HG03025 (cell line): ENCODE measurements at regions not wholly inside any gene's neighbourhood (a gene's known extent, or its start where the extent isn't known, plus 50 kb on each side); places are given as distances from the start of the nearest gene placed in this dataset.

Source experiments
- ATAC-seq: cut with Tn5 transposase; IDR thresholded peaks from one replicate; pipeline ENCODE4 v1.9.1; 2021; ENCODE audit warnings: mild to moderate bottlenecking, moderate library complexity; ENCODE audit not compliant: unreplicated experiment, low FRiP score

- no peak for ATAC-seq
Observed at GRCh38 chr18:22108674-22109073, 60.7 kb upstream of the GATA6 start.

GRCh38 chr18:22109535-22109934 lies 59.9 kb upstream of the GATA6 start:
- peak; percentile 49 for ATAC-seq

GRCh38 chr18:22110461-22110924 lies 58.9 kb upstream of the GATA6 start:
- ATAC-seq, result no peak

DNA sequence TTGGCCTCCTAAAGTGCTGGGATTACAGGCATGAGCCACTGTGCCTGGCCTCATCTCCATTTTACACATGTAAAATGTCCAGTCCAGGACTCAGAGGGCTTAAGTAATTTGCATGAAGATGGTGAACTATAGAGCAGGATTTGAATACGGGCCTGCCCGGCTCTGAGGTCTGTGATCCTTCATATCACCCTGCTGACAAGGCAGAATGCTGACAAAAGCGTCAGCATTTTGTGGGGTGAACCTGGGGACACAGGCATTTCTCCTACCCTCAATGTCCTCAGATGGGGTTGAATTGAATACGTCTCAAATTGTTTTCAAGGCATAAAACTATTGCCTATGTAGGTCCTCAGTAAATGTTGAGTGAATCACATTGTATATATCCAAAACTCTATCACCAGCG lies 57.2 kb upstream of the GATA6 start:
- no peak for ATAC-seq

- no peak for ATAC-seq
Observed at GRCh38 chr18:22113144-22113844, 56.1 kb upstream of the GATA6 start.

DNA sequence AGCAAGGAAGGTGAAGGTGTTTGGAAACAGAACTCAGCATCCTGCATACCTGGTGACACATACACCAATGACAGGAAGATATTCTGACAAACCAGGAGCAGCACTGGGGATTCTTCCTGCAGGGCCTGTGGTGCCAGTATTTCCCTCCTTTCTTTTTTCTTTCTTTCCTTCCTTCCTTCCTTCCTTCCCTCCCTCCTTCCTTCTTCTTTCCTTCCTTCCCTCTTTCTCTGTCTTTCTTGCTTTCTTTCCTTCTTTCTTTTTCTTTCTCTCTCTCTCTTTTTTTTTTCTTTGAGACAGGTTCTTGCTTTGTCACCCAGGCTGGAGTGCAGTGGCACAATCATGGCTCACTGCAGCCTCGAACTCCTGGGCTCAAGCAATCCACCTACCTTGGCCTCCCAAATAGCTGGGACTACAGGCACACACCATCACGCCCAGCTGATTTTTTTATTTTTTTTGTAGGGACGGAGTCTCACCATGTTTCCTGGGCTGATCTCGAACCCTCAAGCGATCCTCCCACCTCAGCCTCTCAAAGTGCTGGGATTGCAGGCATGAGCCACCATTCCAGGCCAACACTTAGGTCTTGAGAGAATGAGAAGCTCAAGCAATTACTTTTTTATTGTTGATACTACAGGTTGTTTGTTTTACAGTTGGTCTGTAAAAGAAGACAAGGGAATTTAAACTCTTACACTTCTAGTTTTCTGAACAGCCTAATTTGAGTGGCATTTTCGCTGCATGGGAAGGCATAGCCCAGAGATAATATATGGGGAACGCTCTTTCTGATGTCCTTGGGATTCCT lies 54.7 kb upstream of the GATA6 start:
- no peak for ATAC-seq

GRCh38 chr18:22115573-22115972 lies 53.8 kb upstream of the GATA6 start:
- no peak for ATAC-seq
